Cardiac muscle cell (in vitro differentiated cells and primary cell): ENCODE measurements at regions not wholly inside any gene's neighbourhood (a gene's known extent, or its start where the extent isn't known, plus 50 kb on each side); places are given as distances from the start of the nearest gene placed in this dataset.

Source experiments
- DNase-seq, 2 donors: peaks; one replicate each; pipeline versions ENCODE4 v3.0.0 to v3.0.0-alpha.2; 2010 to 2017; ENCODE audit warnings: low read depth in 1 of 2, low spot score in 1 of 2
- H3K27ac ChIP-seq: fragments of 200-600 bp; sonication (generic); 2 replicates; pipeline ENCODE4 v1.5.1; 2016
- H3K27me3 ChIP-seq: fragments of 200-600 bp; sonication (generic); 2 replicates; pipeline ENCODE4 v1.6.0; 2016; ENCODE audit warnings: control low read depth
- H3K36me3 ChIP-seq: fragments of 200-600 bp; sonication (generic); 2 replicates; pipeline ENCODE4 v1.5.1; 2016; ENCODE audit warnings: control low read depth
- H3K4me1 ChIP-seq: fragments of 200-600 bp; sonication (generic); 2 replicates; pipeline ENCODE4 v1.8.1; 2017; ENCODE audit warnings: low read depth, mild to moderate bottlenecking, mixed run types
- H3K4me3 ChIP-seq: fragments of 200-600 bp; sonication (generic); 2 replicates; pipeline ENCODE4 v1.5.1; 2016; ENCODE audit warnings: mild to moderate bottlenecking
- H3K9me3 ChIP-seq: fragments of 200-600 bp; sonication (generic); 2 replicates; pipeline ENCODE4 v1.5.1; 2017; ENCODE audit warnings: low read depth, mild to moderate bottlenecking, control low read depth
- CTCF ChIP-seq: IDR thresholded peaks from 2 replicates; pipeline ENCODE4 v1.5.1; 2012; ENCODE audit warnings: low read depth, mild to moderate bottlenecking, low read length

GRCh38 chr14:25508845-25509244 is 458.9 kb upstream of the STXBP6 start:
- Histone ChIP-seq H3K9me3 (no peaks in the 10 kb centered on the region), H3K4me1 (no peaks in the 10 kb centered on the region), H3K27ac (no peak overlapping the region), H3K36me3 (no peaks in the 10 kb centered on the region), H3K27me3 (no peaks in the 10 kb centered on the region), H3K4me3 (no peak overlapping the region)
- no peak for TF ChIP-seq CTCF
- DNase-seq, result no peak

GRCh38 chr14:25501749-25502148 is 451.8 kb upstream of the STXBP6 start:
- TF ChIP-seq CTCF, result no peak
- Histone ChIP-seq H3K36me3 (no peaks in the 10 kb centered on the region), H3K4me3 (no peak overlapping the region), H3K27me3 (no peaks in the 10 kb centered on the region), H3K9me3 (no peaks in the 10 kb centered on the region), H3K27ac (no peak overlapping the region), H3K4me1 (no peaks in the 10 kb centered on the region)
- DNase-seq, result no peak

GRCh38 chr14:25488961-25489360 is 439.0 kb upstream of the STXBP6 start:
- no peak for TF ChIP-seq CTCF
- no peaks in the 10 kb centered on the region for H3K4me1 ChIP-seq
- no peaks in the 10 kb centered on the region for H3K27me3 ChIP-seq
- DNase-seq, result no peak
- H3K27ac ChIP-seq, result no peak overlapping the region
- H3K36me3 ChIP-seq, result no peaks in the 10 kb centered on the region
- H3K9me3 ChIP-seq, result no peaks in the 10 kb centered on the region
- no peak overlapping the region for H3K4me3 ChIP-seq

- no peak overlapping the region for H3K27ac ChIP-seq
- H3K27me3 ChIP-seq, result no peaks in the 10 kb centered on the region
- no peak overlapping the region for H3K4me3 ChIP-seq
- no peak for TF ChIP-seq CTCF
- H3K4me1 ChIP-seq, result no peaks in the 10 kb centered on the region
- no peaks in the 10 kb centered on the region for H3K36me3 ChIP-seq
- DNase-seq, result no peak
- H3K9me3 ChIP-seq, result no peaks in the 10 kb centered on the region
These were observed 435.4 kb upstream of the STXBP6 start for GRCh38 chr14:25485381-25485780.

- DNase-seq, result no peak
- H3K9me3 ChIP-seq, result no peaks in the 10 kb centered on the region
- H3K27ac ChIP-seq, result no peak overlapping the region
- no peaks in the 10 kb centered on the region for H3K36me3 ChIP-seq
- no peaks in the 10 kb centered on the region for H3K27me3 ChIP-seq
- TF ChIP-seq CTCF, result no peak
- no peak overlapping the region for H3K4me3 ChIP-seq
- H3K4me1 ChIP-seq, result no peaks in the 10 kb centered on the region
These were observed 435.0 kb upstream of the STXBP6 start for GRCh38 chr14:25484906-25485305.

GRCh38 chr14:25484235-25484634 is 434.3 kb upstream of the STXBP6 start:
- Histone ChIP-seq H3K36me3 (no peaks in the 10 kb centered on the region), H3K27ac (no peak overlapping the region), H3K9me3 (no peaks in the 10 kb centered on the region), H3K4me3 (no peak overlapping the region), H3K27me3 (no peaks in the 10 kb centered on the region), H3K4me1 (no peaks in the 10 kb centered on the region)
- TF ChIP-seq CTCF, result no peak
- no peak for DNase-seq
